HG03439 (cell line): ENCODE measurements at regions not wholly inside any gene's neighbourhood (a gene's known extent, or its start where the extent isn't known, plus 50 kb on each side); places are given as distances from the start of the nearest gene placed in this dataset.

Source experiments
- ATAC-seq: cut with Tn5 transposase; IDR thresholded peaks from one replicate; pipeline ENCODE4 v1.9.1; 2021; ENCODE audit warnings: mild to moderate bottlenecking, moderate library complexity; ENCODE audit not compliant: unreplicated experiment

DNA sequence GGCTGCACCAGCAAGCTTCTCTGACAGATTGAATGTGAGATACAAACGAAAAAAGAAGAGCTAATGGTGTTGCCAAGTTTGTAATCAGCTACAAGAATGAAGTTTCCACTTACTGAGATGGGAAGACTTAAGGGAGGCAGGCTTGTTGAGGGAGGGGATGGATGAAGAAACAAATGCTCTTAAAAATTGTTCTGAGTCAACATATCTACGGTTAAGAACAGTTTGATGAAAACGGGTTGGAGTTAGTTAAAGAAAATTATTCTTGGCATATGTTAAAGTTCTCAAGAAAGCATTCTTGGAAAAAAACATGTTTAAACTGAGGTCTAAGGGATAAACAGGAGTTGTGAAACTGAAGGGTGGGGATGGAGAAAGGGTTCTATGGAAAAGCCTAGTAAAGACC lies 816.3 kb upstream of the HS3ST1 start:
- ATAC-seq, result no peak

- ATAC-seq, result no peak
Observed at GRCh38 chr4:12242354-12242753, 813.7 kb upstream of the HS3ST1 start.

DNA sequence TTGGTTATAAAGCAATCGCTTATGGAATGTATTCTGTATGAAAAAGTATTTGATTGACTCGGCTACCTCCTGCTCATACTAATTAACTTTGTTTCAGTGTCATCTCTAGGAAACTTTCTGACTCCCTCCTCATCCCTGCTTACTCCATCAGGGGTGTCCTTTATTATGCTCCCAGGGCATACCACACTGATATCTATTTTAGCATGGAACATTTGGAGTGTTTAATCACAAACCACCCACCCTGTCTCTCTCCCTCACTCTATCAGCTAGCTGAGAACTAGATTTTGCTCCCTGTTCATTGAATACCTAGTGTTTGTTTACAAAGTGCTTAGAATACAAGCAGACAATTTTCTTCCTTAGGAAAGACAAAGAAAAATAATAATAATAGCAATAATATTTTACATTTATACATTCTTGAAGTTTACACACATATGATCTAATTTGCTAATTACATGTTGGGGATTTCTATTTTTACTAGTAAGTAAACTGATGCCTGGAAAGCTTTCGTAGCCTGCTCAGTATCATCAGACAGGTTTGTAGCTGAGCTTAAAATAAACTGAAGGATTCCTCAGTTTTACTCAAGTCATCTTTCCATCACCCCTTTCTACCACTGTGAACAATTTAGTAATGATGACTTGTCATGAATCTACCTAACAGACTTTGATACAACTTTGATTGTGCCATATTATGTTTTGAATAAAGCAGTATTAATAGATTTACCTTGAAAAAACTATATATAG lies 811.4 kb upstream of the HS3ST1 start:
- ATAC-seq, result no peak

GRCh38 chr4:12231098-12231497 lies 802.4 kb upstream of the HS3ST1 start:
- ATAC-seq, result no peak

- ATAC-seq, result no peak
Observed at GRCh38 chr4:12221031-12221430, 792.3 kb upstream of the HS3ST1 start.

GRCh38 chr4:12211636-12212035 lies 782.9 kb upstream of the HS3ST1 start:
- ATAC-seq, result no peak

DNA sequence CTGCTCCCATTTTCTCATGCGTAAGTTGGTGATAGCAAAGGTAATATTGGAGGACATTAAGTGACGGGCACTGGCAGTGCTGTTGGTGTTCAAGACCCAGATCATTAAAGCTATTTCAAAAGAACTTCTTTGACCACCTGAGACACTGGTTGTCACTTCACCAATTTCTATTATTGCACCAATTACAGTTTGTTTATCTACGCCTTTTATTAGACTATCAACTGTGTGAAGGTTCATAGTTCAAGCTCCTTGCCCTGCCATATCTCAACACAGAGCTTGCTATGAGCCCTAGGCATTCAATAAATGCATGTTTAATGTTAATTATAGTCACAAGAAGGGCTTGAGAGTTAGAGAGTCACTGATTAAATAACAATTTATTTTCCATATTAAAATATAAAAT lies 778.7 kb upstream of the HS3ST1 start:
- ATAC-seq, result no peak

DNA sequence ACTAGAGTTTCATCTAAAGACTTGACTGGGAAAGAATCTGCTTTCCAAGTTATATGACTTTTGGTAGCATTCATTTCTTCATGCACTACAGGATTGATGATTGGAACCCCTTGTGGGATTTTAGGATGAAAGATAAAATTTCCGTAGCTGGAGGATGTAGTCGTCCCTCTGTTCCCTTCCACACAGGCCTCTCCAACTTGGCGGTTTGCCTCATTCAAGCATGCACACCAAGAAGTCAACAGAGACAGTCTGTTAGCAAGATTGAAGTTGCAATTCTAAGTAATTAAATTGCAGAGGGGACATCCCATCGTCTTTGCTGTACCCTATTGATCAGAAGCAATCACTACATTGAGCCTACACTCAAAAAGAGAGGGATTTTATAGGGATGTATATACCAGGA lies 777.4 kb upstream of the HS3ST1 start:
- ATAC-seq, result no peak

DNA sequence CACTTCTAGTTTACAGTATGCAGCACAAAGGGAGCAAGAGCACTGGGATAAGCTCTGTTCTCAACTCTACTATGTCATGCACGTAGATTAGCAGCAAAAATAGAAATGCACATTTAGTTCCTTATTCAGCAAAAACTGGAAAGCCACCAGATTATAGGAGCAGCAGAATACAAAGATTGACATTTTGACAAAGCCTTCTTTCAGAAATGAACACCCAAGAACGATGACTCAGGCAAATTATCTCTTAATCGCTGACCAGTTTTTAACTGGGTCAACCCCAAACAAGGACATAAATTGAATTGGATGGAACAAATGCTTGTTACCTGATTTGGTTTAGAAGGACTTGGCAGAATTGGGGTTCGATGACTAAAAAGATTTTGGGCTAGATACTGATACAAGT lies 775.3 kb upstream of the HS3ST1 start:
- ATAC-seq, result no peak

DNA sequence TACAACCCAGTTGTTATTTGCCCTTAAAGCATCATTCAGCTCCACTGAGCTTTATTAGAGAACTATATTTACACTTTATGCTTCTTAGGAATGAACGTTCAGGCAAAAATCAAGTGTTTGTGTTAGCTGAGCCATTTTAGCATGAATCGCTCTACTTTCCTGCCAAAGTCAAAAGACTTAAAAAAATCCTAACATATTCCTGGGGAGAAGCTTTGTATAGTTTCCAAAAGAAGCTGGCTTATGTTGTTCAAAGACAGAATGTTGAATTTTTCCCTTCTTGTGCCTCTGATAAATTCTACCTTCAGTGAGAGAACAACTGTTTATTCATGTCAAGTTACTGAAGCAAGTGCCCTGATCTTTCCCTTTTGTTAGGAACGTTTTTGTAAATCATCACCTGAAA lies 771.5 kb upstream of the HS3ST1 start:
- ATAC-seq, result no peak

DNA sequence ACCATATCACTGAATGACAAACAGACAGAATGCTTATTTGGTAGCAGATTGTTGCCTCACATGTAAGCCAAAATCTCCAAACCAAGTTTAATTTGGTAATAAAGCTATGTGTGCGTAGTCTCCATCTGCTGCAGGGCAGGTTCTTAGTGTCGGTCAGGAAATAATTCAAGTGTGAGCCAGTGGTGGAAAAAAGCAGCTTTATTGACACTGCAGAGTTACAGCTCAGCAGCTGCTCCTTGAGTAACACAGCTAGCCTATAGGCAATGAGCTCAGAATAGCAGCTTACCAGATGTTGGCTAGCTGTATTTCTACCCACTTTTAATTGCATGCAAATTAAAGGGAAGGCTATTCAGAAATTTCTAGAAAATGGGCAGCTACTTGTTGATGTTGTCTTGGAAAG lies 757.8 kb upstream of the HS3ST1 start:
- ATAC-seq, result no peak

DNA sequence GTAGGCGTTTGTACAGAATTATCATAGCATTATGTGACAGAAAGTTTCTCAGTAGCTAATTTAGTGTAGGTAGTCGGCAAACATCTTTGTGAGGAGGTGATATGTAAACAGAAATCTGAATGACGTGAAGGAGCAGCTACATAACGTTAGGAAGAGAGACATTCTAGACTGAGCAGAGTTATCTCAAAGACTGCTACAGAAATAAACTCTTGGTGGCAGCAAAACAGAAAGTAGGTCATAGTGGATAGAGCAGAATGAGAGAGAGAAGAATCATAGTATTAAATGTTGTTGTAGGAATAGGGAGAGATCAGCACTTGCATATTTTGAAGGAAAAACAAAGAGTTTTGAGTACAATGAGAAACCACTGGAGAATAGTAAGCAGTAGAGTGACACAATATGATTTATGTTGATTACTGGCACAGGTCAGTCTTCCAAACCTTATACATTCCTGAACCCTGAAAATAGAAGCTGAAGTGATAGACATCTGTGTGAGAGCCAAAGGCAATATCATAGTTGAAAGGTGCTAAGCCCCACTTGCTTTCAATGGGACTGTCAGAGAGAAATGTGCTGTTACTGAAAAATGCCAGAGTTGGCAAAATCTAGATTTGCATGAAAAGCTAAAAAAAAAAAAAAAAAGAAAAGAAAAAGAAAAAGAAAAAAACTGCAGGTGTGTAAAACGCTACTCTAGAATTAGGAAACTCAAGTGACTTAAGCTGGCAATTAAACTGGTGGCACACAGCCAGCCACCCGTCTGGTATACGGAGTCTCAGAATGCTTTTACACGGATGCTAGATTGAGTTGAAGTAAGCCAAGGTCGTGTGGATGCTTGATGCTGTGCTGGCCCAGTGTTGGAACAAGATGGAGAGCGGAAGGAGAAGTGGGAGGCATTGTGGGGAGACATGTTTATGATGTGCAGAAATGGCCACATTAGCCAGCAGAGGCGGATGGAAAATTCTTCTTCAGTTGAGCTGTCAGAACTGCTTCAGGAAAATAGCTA lies 750.2 kb upstream of the HS3ST1 start:
- no peak for ATAC-seq

- ATAC-seq, result no peak
Observed at GRCh38 chr4:12177416-12177815, 748.7 kb upstream of the HS3ST1 start.

- ATAC-seq, result no peak
Observed at GRCh38 chr4:12173496-12173895, 744.8 kb upstream of the HS3ST1 start.

- ATAC-seq, result no peak
Observed at GRCh38 chr4:12172198-12172973, 743.7 kb upstream of the HS3ST1 start.

GRCh38 chr4:12170308-12170707 lies 741.6 kb upstream of the HS3ST1 start:
- ATAC-seq, result no peak

DNA sequence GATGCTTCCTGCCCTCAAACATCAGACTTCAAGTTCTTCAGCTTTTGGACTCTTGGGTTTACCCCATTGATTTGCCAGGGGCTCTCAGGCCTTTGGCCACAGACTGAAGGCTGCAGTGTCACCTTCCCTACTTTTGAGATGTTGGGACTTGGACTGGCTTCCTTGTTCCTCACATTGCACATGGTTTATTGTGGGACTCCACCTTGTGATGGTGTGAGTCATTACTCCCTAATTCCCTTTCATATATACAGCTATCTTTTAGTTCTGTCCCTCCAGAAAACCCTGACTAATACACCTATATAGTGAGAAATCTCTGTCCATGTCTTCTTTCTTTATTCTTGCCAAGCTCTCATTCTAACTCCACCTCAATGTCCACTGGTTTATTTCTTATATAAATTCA lies 736.9 kb upstream of the HS3ST1 start:
- no peak for ATAC-seq

DNA sequence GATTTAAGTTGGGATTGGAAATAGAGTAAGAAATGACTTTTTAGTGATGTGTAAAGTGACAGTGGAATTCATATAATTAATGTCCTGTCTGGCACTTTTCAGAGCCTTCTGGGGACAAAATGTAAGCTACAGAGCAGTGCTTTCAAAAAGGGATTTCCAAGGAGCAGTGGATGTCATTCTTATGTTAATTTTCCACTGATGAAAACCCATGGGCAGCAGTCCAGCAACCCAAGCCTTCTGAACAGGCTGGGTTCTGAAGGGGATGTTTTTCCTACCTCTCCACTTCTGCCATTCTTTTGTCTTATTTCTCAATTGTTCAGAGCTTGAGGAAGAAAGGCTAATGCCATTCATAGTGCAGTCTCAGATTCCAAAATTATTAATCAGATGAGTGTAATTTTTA lies 717.6 kb upstream of the HS3ST1 start:
- no peak for ATAC-seq

- ATAC-seq, result no peak
Observed at GRCh38 chr4:12145768-12146167, 717.1 kb upstream of the HS3ST1 start.

DNA sequence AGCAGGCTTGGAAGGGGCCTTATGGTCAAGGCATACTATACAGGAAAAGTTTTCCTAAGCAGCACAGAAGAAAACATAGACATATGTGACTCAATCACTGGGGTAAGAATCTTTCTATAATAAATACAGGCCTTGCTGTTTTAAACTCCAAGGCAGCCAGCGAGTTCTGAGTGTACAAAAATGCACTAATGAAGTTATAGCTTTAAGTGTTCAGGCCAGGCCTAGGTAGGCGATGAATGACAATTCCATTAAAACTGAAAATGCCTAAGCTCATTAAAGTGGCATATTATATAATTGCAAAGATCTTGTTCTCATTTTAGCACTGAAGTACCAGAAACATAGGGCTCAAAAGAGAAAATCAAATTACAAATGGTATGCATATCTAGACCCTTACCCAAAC lies 716.4 kb upstream of the HS3ST1 start:
- ATAC-seq, result no peak

- no peak for ATAC-seq
Observed at GRCh38 chr4:12144051-12144450, 715.4 kb upstream of the HS3ST1 start.
